ENCODE measurements at regions not wholly inside any gene's neighbourhood (a gene's known extent, or its start where the extent isn't known, plus 50 kb on each side); places are given as distances from the start of the nearest gene placed in this dataset.
"Not testable (repeated sequence)": the region's sequence is repeated elsewhere in the genome, so short reads cannot be mapped to it uniquely, and the experiment has no call there.

DNA sequence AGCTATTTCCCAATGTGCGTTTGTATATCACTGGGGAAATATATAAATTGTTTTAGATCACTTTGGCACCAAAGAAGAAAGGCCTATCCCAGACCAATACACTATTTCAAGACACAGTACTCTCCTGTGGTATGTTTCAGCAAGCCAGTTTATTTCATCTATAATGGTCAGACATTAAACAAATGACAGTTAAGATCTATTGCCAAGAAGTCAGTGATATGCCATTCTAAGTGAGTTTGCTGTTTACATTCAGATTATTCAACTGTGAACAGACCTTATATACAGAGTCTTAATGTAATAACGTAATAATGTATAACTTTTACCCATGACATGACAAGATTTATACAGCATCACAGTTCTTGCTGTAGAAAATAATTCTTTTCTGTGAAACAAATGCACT is 352.7 kb downstream of the CDH7 start:
- Mint-ChIP-seq H3K27ac (no peak overlapping the region), H3K4me1 (ENCODE audit: low read depth in 2 of 2) (no peaks in the 10 kb centered on the region)

GRCh38 chr18:66083078-66083477 is 332.3 kb downstream of the CDH7 start:
- H3K27ac Mint-ChIP-seq, result no peak overlapping the region
- DNase-seq (ENCODE audit: low spot score) (no peak), ATAC-seq (no peak)
- H3K4me1 Mint-ChIP-seq (ENCODE audit: low read depth in 2 of 2), result no peaks in the 10 kb centered on the region
- H3K4me3 Mint-ChIP-seq, result no peak overlapping the region
- H3K27me3 Mint-ChIP-seq, result no peaks in the 10 kb centered on the region
- no peaks in the 10 kb centered on the region for H3K36me3 Mint-ChIP-seq
- H3K9me3 Mint-ChIP-seq, result peaks cover 6% of the 10 kb centered on the region

More for the DNA sequence above, 352.7 kb downstream of the CDH7 start:
- Mint-ChIP-seq H3K4me3 (no peak overlapping the region), H3K9me3 (peaks cover 8% of the 10 kb centered on the region), H3K36me3 (no peaks in the 10 kb centered on the region), H3K27me3 (no peaks in the 10 kb centered on the region)
- ATAC-seq, result no peak
- no peak for DNase-seq (ENCODE audit: low spot score)

DNA sequence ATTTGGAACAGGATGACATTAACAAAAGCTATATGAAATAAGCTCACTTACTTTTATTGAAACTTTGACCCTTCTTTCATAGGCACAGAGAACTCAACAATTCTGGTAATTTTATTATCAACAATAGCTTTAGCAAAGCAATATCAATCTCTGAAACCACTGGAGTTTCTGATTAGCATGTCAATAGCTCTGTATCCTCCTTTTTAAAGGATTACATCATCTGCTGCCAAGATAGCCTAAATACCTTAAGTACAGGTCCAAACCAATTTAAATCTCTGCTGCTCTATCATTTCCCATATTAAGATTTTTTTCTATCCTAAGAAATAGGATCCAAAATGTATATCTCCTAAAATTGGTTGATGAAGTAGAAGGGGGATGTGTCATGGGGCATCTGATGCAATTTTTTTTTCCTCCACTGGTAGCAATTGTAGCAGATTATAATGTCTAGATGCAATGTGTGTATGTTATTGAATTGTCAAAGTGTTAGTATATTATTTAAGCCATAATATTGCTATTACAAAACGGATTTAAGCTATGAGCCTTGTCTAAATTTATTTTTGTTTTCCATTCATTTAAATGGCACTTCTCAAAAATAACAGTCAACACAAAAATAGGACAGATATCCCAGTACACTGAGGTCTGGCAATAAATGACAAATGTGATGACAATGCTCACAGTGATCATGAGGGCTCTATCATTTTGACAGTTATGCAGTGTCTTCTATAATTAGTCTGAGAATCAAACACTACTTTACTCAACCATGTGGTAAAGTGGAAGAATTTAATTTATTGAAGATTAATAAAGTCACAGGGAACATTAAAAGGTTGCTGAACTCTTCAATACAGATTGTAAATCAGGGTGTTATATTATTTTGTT is 328.4 kb downstream of the CDH7 start:
- Mint-ChIP-seq H3K36me3 (peaks cover 5% of the 10 kb centered on the region), H3K4me3 (no peak overlapping the region), H3K27ac (no peak overlapping the region), H3K27me3 (no peaks in the 10 kb centered on the region), H3K4me1 (ENCODE audit: low read depth in 2 of 2) (no peaks in the 10 kb centered on the region), H3K9me3 (peaks cover 13% of the 10 kb centered on the region)
- ATAC-seq, result no peak
- no peak for DNase-seq (ENCODE audit: low spot score)

GRCh38 chr18:66077066-66077465 is 326.3 kb downstream of the CDH7 start:
- Mint-ChIP-seq H3K4me1 (ENCODE audit: low read depth in 2 of 2) (no peaks in the 10 kb centered on the region), H3K4me3 (no peak overlapping the region), H3K9me3 (peaks cover 24% of the 10 kb centered on the region), H3K27ac (no peak overlapping the region), H3K36me3 (peaks cover 5% of the 10 kb centered on the region), H3K27me3 (no peaks in the 10 kb centered on the region)
- DNase-seq (ENCODE audit: low spot score) (no peak), ATAC-seq (no peak)

- Mint-ChIP-seq H3K27ac (no peak overlapping the region), H3K36me3 (peaks cover 7% of the 10 kb centered on the region), H3K4me1 (ENCODE audit: low read depth in 2 of 2) (no peaks in the 10 kb centered on the region), H3K4me3 (no peak overlapping the region), H3K9me3 (peaks cover 16% of the 10 kb centered on the region), H3K27me3 (no peaks in the 10 kb centered on the region)
- ATAC-seq (no peak), DNase-seq (ENCODE audit: low spot score) (no peak)
Measured at GRCh38 chr18:66066191-66066590, 315.4 kb downstream of the CDH7 start.

- H3K4me3 Mint-ChIP-seq, result no peak overlapping the region
- peaks cover 12% of the 10 kb centered on the region for H3K9me3 Mint-ChIP-seq
- no peaks in the 10 kb centered on the region for H3K27me3 Mint-ChIP-seq
- no peak overlapping the region for H3K27ac Mint-ChIP-seq
- H3K4me1 Mint-ChIP-seq (ENCODE audit: low read depth in 2 of 2), result no peaks in the 10 kb centered on the region
- DNase-seq (ENCODE audit: low spot score), result no peak
- ATAC-seq, result no peak
- H3K36me3 Mint-ChIP-seq, result no peaks in the 10 kb centered on the region
Measured at GRCh38 chr18:66048406-66048805, 297.6 kb downstream of the CDH7 start.

DNA sequence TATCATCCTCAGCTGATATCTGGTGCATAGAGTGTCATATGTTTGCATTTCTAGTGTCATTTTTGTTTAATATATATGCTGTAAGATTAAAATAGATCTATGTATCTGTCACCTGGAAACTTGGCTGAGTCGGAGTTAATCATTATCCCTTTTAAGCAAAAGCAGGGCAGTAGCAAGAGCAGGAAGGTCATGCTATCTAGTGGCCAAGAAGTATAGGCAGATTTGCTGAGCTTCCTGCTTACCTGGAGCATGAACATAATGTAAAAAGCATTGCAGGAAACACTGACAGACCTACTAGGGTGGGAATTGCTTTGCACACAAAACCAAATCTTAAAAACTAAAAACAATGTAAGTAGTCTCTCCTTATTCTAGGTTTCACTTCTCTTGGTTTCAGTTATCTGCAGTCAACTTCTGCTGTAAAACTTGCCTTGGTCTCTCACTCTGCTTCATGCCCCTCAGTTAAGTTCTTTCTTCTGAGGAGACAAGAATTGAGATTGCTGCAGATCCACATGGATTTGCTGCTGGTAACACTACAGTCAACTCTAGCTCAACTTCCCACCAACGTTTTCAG is 295.3 kb downstream of the CDH7 start:
- H3K9me3 Mint-ChIP-seq, result peaks cover 8% of the 10 kb centered on the region
- no peak for DNase-seq (ENCODE audit: low spot score)
- no peak overlapping the region for H3K27ac Mint-ChIP-seq
- no peak overlapping the region for H3K4me3 Mint-ChIP-seq
- H3K36me3 Mint-ChIP-seq, result peaks cover 5% of the 10 kb centered on the region
- H3K4me1 Mint-ChIP-seq (ENCODE audit: low read depth in 2 of 2), result no peaks in the 10 kb centered on the region
- no peak for ATAC-seq
- H3K27me3 Mint-ChIP-seq, result no peaks in the 10 kb centered on the region

GRCh38 chr18:66043009-66043408 is 292.2 kb downstream of the CDH7 start:
- no peak overlapping the region for H3K4me3 Mint-ChIP-seq
- no peaks in the 10 kb centered on the region for H3K27me3 Mint-ChIP-seq
- no peak for ATAC-seq
- H3K4me1 Mint-ChIP-seq (ENCODE audit: low read depth in 2 of 2), result no peaks in the 10 kb centered on the region
- H3K9me3 Mint-ChIP-seq, result peaks cover 3% of the 10 kb centered on the region
- no peak overlapping the region for H3K27ac Mint-ChIP-seq
- DNase-seq (ENCODE audit: low spot score), result no peak
- peaks cover 5% of the 10 kb centered on the region for H3K36me3 Mint-ChIP-seq

GRCh38 chr18:66013969-66014368 is 263.2 kb downstream of the CDH7 start:
- Mint-ChIP-seq H3K4me3 (no peak overlapping the region), H3K9me3 (peaks cover 12% of the 10 kb centered on the region), H3K27me3 (no peaks in the 10 kb centered on the region), H3K27ac (no peak overlapping the region), H3K4me1 (ENCODE audit: low read depth in 2 of 2) (no peaks in the 10 kb centered on the region), H3K36me3 (no peaks in the 10 kb centered on the region)
- DNase-seq (ENCODE audit: low spot score), result no peak
- no peak for ATAC-seq

DNA sequence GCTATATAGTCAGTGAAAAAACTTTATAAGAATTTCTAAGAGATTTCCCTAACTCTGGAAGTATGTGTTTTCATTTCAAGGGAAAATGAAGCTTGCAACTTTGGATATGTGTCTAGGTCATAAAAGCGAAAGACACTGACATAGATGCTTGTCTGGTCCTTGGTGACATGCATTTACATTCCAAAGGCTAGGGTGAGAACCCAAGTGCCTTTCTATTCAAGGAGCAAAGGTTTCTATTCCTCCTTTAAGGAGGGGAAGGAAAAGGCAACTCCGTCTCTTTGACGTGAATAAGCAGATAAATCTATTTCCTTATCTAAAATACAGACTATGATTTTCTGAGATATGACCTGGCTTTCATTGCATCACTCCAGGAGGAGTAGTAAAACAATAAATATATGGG is 261.1 kb downstream of the CDH7 start:
- no peak for ATAC-seq
- H3K36me3 Mint-ChIP-seq, result peaks cover 4% of the 10 kb centered on the region
- no peak for DNase-seq (ENCODE audit: low spot score)

GRCh38 chr18:66005831-66006588 is 255.2 kb downstream of the CDH7 start:
- no peaks in the 10 kb centered on the region for H3K27me3 Mint-ChIP-seq
- no peaks in the 10 kb centered on the region for H3K4me1 Mint-ChIP-seq (ENCODE audit: low read depth in 2 of 2)
- ATAC-seq (no peak), DNase-seq (ENCODE audit: low spot score) (no peak)
- H3K36me3 Mint-ChIP-seq, result peaks cover 9% of the 10 kb centered on the region
- H3K9me3 Mint-ChIP-seq, result peaks cover 8% of the 10 kb centered on the region
- no peak overlapping the region for H3K27ac Mint-ChIP-seq
- no peak overlapping the region for H3K4me3 Mint-ChIP-seq

More for the DNA sequence above, 261.1 kb downstream of the CDH7 start:
- no peaks in the 10 kb centered on the region for H3K4me1 Mint-ChIP-seq (ENCODE audit: low read depth in 2 of 2)
- H3K27me3 Mint-ChIP-seq, result no peaks in the 10 kb centered on the region
- no peak overlapping the region for H3K27ac Mint-ChIP-seq
- no peak overlapping the region for H3K4me3 Mint-ChIP-seq
- H3K9me3 Mint-ChIP-seq, result peaks cover 10% of the 10 kb centered on the region

- not testable (repeated sequence) for H3K27ac Mint-ChIP-seq; DNase-seq (ENCODE audit: low spot score); H3K36me3 Mint-ChIP-seq; ATAC-seq; H3K4me3 Mint-ChIP-seq; H3K27me3 Mint-ChIP-seq; H3K4me1 Mint-ChIP-seq (ENCODE audit: low read depth in 2 of 2); H3K9me3 Mint-ChIP-seq
Measured at GRCh38 chr18:65998971-65999700, 248.3 kb downstream of the CDH7 start.

DNA sequence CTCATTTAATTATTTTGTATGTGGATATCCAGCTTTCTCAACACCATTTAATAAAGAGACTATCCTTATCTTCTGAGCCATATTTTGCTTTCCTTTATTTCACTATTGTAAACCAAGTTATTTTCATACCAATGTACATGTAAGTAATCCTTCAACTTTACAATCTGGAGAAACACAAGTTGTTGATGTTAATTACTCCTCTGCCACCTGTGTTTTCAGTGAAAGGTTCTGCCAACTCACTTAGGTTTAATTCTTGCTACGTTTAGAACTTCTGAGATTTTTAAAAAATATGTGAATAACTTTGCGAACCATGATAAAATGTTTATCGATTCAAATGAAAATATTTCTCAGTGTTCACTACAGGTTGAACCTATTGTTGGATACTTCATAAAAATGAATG is 244.4 kb downstream of the CDH7 start:
- ATAC-seq (no peak), DNase-seq (ENCODE audit: low spot score) (no peak)
- no peaks in the 10 kb centered on the region for H3K36me3 Mint-ChIP-seq
- peaks cover 0 to 2% of the 10 kb centered on the region in 2 donors for H3K4me1 Mint-ChIP-seq (ENCODE audit: low read depth in 2 of 2)
- H3K9me3 Mint-ChIP-seq, result peaks cover 6% of the 10 kb centered on the region
- no peaks in the 10 kb centered on the region for H3K27me3 Mint-ChIP-seq
- H3K27ac Mint-ChIP-seq, result no peak overlapping the region
- no peak overlapping the region for H3K4me3 Mint-ChIP-seq

Data from natural killer cell treated with Interleukin-12 subunit alpha and Interleukin-12 subunit beta and Interleukin-15 and Interleukin-18, amount 100 ng/mL, for 72 hours (primary cell).